Adrenal gland (tissue), 5 donors: ENCODE measurements at regions not wholly inside any gene's neighbourhood (a gene's known extent, or its start where the extent isn't known, plus 50 kb on each side); places are given as distances from the start of the nearest gene placed in this dataset.

ENCODE experiments used
- CTCF ChIP-seq, 6 experiments: fragments of 450-650 bp in 4 of 6; fragments of 200-600 bp in 2 of 6; sonication (generic) in 1 of 6; IDR thresholded peaks; 1 replicate in 5 of 6; 2 replicates in 1 of 6; pipeline versions ENCODE4 v1.5.1 to v1.8.0; 2016 to 2021; ENCODE audit warnings: antibody characterized with exemption in 6 of 6, mild to moderate bottlenecking in 2 of 6, moderate library complexity in 1 of 6
- POLR2A ChIP-seq, 2 donors: fragments of 450-650 bp; IDR thresholded peaks; one replicate each; pipeline ENCODE4 v1.6.1; 2017; ENCODE audit warnings: antibody characterized with exemption in 2 of 2, mild to moderate bottlenecking in 2 of 2, moderate library complexity in 1 of 2
- donor health status: DM: no; HTN: no; CAD: no.

- TF ChIP-seq POLR2A (IDR thresholded peaks at IDR 0.05) (no peak), CTCF (IDR thresholded peaks at IDR 0.05) (no peak)
Measured at GRCh38 chr11:112580864-112581263, 320.2 kb upstream of the PLET1 start.
